Gastroesophageal sphincter (tissue), 3 donors: ENCODE measurements at regions not wholly inside any gene's neighbourhood (a gene's known extent, or its start where the extent isn't known, plus 50 kb on each side); places are given as distances from the start of the nearest gene placed in this dataset.

Experiments
- CTCF ChIP-seq, 4 experiments: fragments of 200-600 bp in 2 of 4; fragments of 450-650 bp in 2 of 4; sonication (generic) in 1 of 4; IDR thresholded peaks; one replicate each; pipeline ENCODE4 v1.5.1; 2017 to 2019; ENCODE audit warnings: antibody characterized with exemption in 4 of 4, mild to moderate bottlenecking in 2 of 4, moderate library complexity in 2 of 4
- EP300 ChIP-seq: sonication (generic); formaldehyde crosslinking; IDR thresholded peaks from one replicate; pipeline ENCODE4 v1.6.1; 2017; ENCODE audit warnings: antibody characterized with exemption, mild to moderate bottlenecking
- POLR2A ChIP-seq, 2 donors: fragments of 450-650 bp; IDR thresholded peaks; one replicate each; pipeline ENCODE4 v1.6.1; 2017; ENCODE audit warnings: antibody characterized with exemption in 2 of 2, mild to moderate bottlenecking in 2 of 2, moderate library complexity in 1 of 2

- TF ChIP-seq CTCF (IDR thresholded peaks at IDR 0.05) (no peak), POLR2A (IDR thresholded peaks at IDR 0.05) (no peak), EP300 (no peak)
Measured at GRCh38 chr3:104269771-104270170, 1096.9 kb upstream of the ALCAM start.
